Spleen (tissue), 7 donors: ENCODE measurements at regions not wholly inside any gene's neighbourhood (a gene's known extent, or its start where the extent isn't known, plus 50 kb on each side); places are given as distances from the start of the nearest gene placed in this dataset.

ENCODE experiments used
- CTCF ChIP-seq, 11 experiments: fragments of 200-600 bp in 7 of 11; fragments of 450-650 bp in 4 of 11; sonication (generic) in 4 of 11; IDR thresholded peaks in 8 of 11; conservative IDR thresholded peaks in 3 of 11; 1 replicate in 7 of 11; 2 replicates in 4 of 11; pipeline versions ENCODE4 v1.4.0 to v1.8.0; 2016 to 2021; ENCODE audit warnings: antibody characterized with exemption in 11 of 11, inconsistent platforms in 4 of 11, mild to moderate bottlenecking in 1 of 11
- POLR2AphosphoS5 ChIP-seq, 3 donors: sonication (generic); formaldehyde crosslinking; IDR thresholded peaks; one replicate each; pipeline ENCODE4 v1.5.1; 2017; ENCODE audit warnings: antibody characterized with exemption in 3 of 3
- donor health status: DM: no; HTN: no; CAD: no; lungs with moderate emphysema.
- donor health status: DM: no; HTN: no; CAD: no.
- donor health status: DM: no; HTN: no; CAD: no.

- no peak for TF ChIP-seq POLR2AphosphoS5 (IDR thresholded peaks at IDR 0.05)
- no peak for TF ChIP-seq CTCF (IDR thresholded peaks at IDR 0.05 in 8 of 11, conservative IDR thresholded peaks at IDR 0.05 in 3 of 11)
Observed at GRCh38 chr16:47979616-47980182, 176.1 kb downstream of the ABCC12 start.
